OCI-LY1 (cell line): ENCODE measurements at regions not wholly inside any gene's neighbourhood (a gene's known extent, or its start where the extent isn't known, plus 50 kb on each side); places are given as distances from the start of the nearest gene placed in this dataset.

ENCODE experiments used
- H2AFZ ChIP-seq: fragments of 200-600 bp; sonication (generic), shearing (Covaris generic); 2 replicates; pipeline ENCODE4 v1.6.0; 2014; ENCODE audit warnings: antibody characterized with exemption, mild to moderate bottlenecking, low read length
- H3F3A ChIP-seq: fragments of 200-600 bp; sonication (generic), shearing (Covaris generic); 2 replicates; pipeline ENCODE4 v1.6.0; 2014; ENCODE audit warnings: mild to moderate bottlenecking, antibody characterized with exemption, low read length, moderate library complexity; ENCODE audit not compliant: insufficient read depth
- H3K27ac ChIP-seq: fragments of 200-600 bp; sonication (generic); 2 replicates; pipeline ENCODE4 v1.5.1; 2014; ENCODE audit warnings: low read length, mixed run types, mild to moderate bottlenecking, low read depth; ENCODE audit not compliant: poor library complexity, severe bottlenecking
- H3K27me3 ChIP-seq: fragments of 200-600 bp; sonication (generic); 2 replicates; pipeline ENCODE4 v1.6.0; 2014; ENCODE audit warnings: antibody characterized with exemption, mild to moderate bottlenecking, low read length, moderate library complexity; ENCODE audit not compliant: insufficient read depth
- H3K36me3 ChIP-seq: fragments of 200-600 bp; sonication (generic); 2 replicates; pipeline ENCODE4 v1.6.1; 2014; ENCODE audit warnings: mild to moderate bottlenecking, antibody characterized with exemption, low read length, moderate library complexity, mixed read lengths; ENCODE audit not compliant: insufficient read depth
- H3K4me1 ChIP-seq: fragments of 200-600 bp; sonication (generic); 2 replicates; pipeline ENCODE4 v1.5.1; 2014; ENCODE audit warnings: mild to moderate bottlenecking, low read length, moderate library complexity; ENCODE audit not compliant: insufficient read depth, severe bottlenecking
- H3K4me2 ChIP-seq: fragments of 200-600 bp; sonication (generic), shearing (Covaris generic); 2 replicates; pipeline ENCODE4 v1.6.1; 2014; ENCODE audit warnings: low read length
- H3K4me3 ChIP-seq: fragments of 200-600 bp; sonication (generic); 2 replicates; pipeline ENCODE4 v1.5.1; 2014; ENCODE audit warnings: low read length, low read depth, mild to moderate bottlenecking, mixed read lengths; ENCODE audit not compliant: poor library complexity, severe bottlenecking
- H3K79me2 ChIP-seq: fragments of 200-600 bp; shearing (Covaris generic); 2 replicates; pipeline ENCODE4 v1.6.1; 2016; ENCODE audit warnings: mixed run types, low read length, mixed read lengths; ENCODE audit not compliant: insufficient read depth
- H3K9ac ChIP-seq: fragments of 200-600 bp; sonication (generic), shearing (Covaris generic); 2 replicates; pipeline ENCODE4 v1.6.1; 2014; ENCODE audit warnings: mild to moderate bottlenecking, low read length, mixed read lengths
- H3K9me2 ChIP-seq: fragments of 200-600 bp; sonication (generic), shearing (Covaris generic); 2 replicates; pipeline ENCODE4 v1.6.1; 2014; ENCODE audit warnings: low read depth, mild to moderate bottlenecking, low read length, mixed read lengths
- H3K9me3 ChIP-seq: fragments of 200-600 bp; shearing (Covaris generic); 2 replicates; pipeline ENCODE4 v1.6.1; 2014; ENCODE audit warnings: low read length, mixed read lengths
- H4K20me1 ChIP-seq: fragments of 200-600 bp; sonication (generic), shearing (Covaris generic); 2 replicates; pipeline ENCODE4 v1.6.0; 2016; ENCODE audit warnings: mild to moderate bottlenecking, low read length; ENCODE audit not compliant: insufficient read depth
- CTCF ChIP-seq: fragments of 200-600 bp; sonication (generic), shearing (Covaris generic); IDR thresholded peaks from 2 replicates; pipeline ENCODE4 v1.5.1; 2017; ENCODE audit warnings: mild to moderate bottlenecking, antibody characterized with exemption, low read length, moderate library complexity, mixed read lengths
- EZH2 ChIP-seq: fragments of 200-600 bp; sonication (generic), shearing (Covaris generic); IDR thresholded peaks from 2 replicates; pipeline ENCODE4 v1.8.0; 2017; ENCODE audit warnings: borderline replicate concordance, mixed run types, mild to moderate bottlenecking, antibody characterized with exemption, low read length, moderate library complexity, mixed read lengths

GRCh38 chr2:120863661-120864320 lies 128.1 kb downstream of the GLI2 start:
- H3K9me2 ChIP-seq, result no peaks in the 10 kb centered on the region
- no peaks in the 10 kb centered on the region for H3K27me3 ChIP-seq
- H3K79me2 ChIP-seq, result no peaks in the 10 kb centered on the region
- H3K4me1 ChIP-seq, result no peaks in the 10 kb centered on the region
- H2AFZ ChIP-seq, result no peak overlapping the region
- H3K27ac ChIP-seq, result no peak overlapping the region
- H3K9me3 ChIP-seq, result no peaks in the 10 kb centered on the region
- no peak overlapping the region for H3K4me2 ChIP-seq
- H3K4me3 ChIP-seq, result no peak overlapping the region
- TF ChIP-seq EZH2, result no peak
- TF ChIP-seq CTCF, result no peak
- no peak overlapping the region for H3K9ac ChIP-seq
- no peaks in the 10 kb centered on the region for H3K36me3 ChIP-seq
- no peaks in the 10 kb centered on the region for H3F3A ChIP-seq
- no peaks in the 10 kb centered on the region for H4K20me1 ChIP-seq

- H3K27me3 ChIP-seq, result no peaks in the 10 kb centered on the region
- no peaks in the 10 kb centered on the region for H3F3A ChIP-seq
- no peaks in the 10 kb centered on the region for H3K9me3 ChIP-seq
- H3K36me3 ChIP-seq, result no peaks in the 10 kb centered on the region
- no peak overlapping the region for H3K4me2 ChIP-seq
- H3K9me2 ChIP-seq, result no peaks in the 10 kb centered on the region
- TF ChIP-seq CTCF (no peak), EZH2 (no peak)
- H4K20me1 ChIP-seq, result no peaks in the 10 kb centered on the region
- no peaks in the 10 kb centered on the region for H3K4me1 ChIP-seq
- H3K4me3 ChIP-seq, result no peak overlapping the region
- no peak overlapping the region for H3K9ac ChIP-seq
- H3K79me2 ChIP-seq, result no peaks in the 10 kb centered on the region
- H2AFZ ChIP-seq, result no peak overlapping the region
- no peak overlapping the region for H3K27ac ChIP-seq
Observed at GRCh38 chr2:120864981-120865380, 129.3 kb downstream of the GLI2 start.

GRCh38 chr2:120865656-120866055 lies 130.0 kb downstream of the GLI2 start:
- no peaks in the 10 kb centered on the region for H3K9me2 ChIP-seq
- no peak overlapping the region for H3K9ac ChIP-seq
- H3K27me3 ChIP-seq, result no peaks in the 10 kb centered on the region
- no peak overlapping the region for H3K4me3 ChIP-seq
- no peaks in the 10 kb centered on the region for H3K36me3 ChIP-seq
- no peaks in the 10 kb centered on the region for H3K4me1 ChIP-seq
- no peak overlapping the region for H3K4me2 ChIP-seq
- H3K9me3 ChIP-seq, result no peaks in the 10 kb centered on the region
- no peak overlapping the region for H3K27ac ChIP-seq
- no peak overlapping the region for H2AFZ ChIP-seq
- TF ChIP-seq CTCF (no peak), EZH2 (no peak)
- H3K79me2 ChIP-seq, result no peaks in the 10 kb centered on the region
- no peaks in the 10 kb centered on the region for H3F3A ChIP-seq
- H4K20me1 ChIP-seq, result no peaks in the 10 kb centered on the region
